ENCODE measurements at regions not wholly inside any gene's neighbourhood (a gene's known extent, or its start where the extent isn't known, plus 50 kb on each side); places are given as distances from the start of the nearest gene placed in this dataset.

GRCh38 chr6:166776571-166776970 lies 149.5 kb upstream of the RPS6KA2 start:
- no peak for TF ChIP-seq CTCF (IDR thresholded peaks at IDR 0.05; ENCODE audit: insufficient read depth, low read length, severe bottlenecking)
- H3K27me3 ChIP-seq (ENCODE audit: control insufficient read depth, insufficient read depth, low read length), result no peaks in the 10 kb centered on the region
- no peak overlapping the region for H3K4me3 ChIP-seq (ENCODE audit: low read depth, low read length)
- FAIRE-seq (peak; percentile 13), DNase-seq (ENCODE audit: low read depth) (no peak)
- no peaks in the 10 kb centered on the region for H3K36me3 ChIP-seq (ENCODE audit: control insufficient read depth, insufficient read depth, low read length)

- no peaks in the 10 kb centered on the region for H3K36me3 ChIP-seq (ENCODE audit: control insufficient read depth, insufficient read depth, low read length)
- no peak for TF ChIP-seq CTCF (IDR thresholded peaks at IDR 0.05; ENCODE audit: insufficient read depth, low read length, severe bottlenecking)
- FAIRE-seq, result no peak
- H3K27me3 ChIP-seq (ENCODE audit: control insufficient read depth, insufficient read depth, low read length), result no peaks in the 10 kb centered on the region
- DNase-seq (ENCODE audit: low read depth), result no peak
- no peak overlapping the region for H3K4me3 ChIP-seq (ENCODE audit: low read depth, low read length)
Measured at GRCh38 chr6:166775923-166776220, 148.8 kb upstream of the RPS6KA2 start.

GRCh38 chr6:166775180-166775922 lies 148.3 kb upstream of the RPS6KA2 start:
- TF ChIP-seq CTCF (IDR thresholded peaks at IDR 0.05; ENCODE audit: insufficient read depth, low read length, severe bottlenecking), result peak; percentile 79
- DNase-seq (ENCODE audit: low read depth) (peak; percentile 63), FAIRE-seq (peak; percentile 13)
- H3K36me3 ChIP-seq (ENCODE audit: control insufficient read depth, insufficient read depth, low read length), result no peaks in the 10 kb centered on the region
- no peaks in the 10 kb centered on the region for H3K27me3 ChIP-seq (ENCODE audit: control insufficient read depth, insufficient read depth, low read length)
- H3K4me3 ChIP-seq (ENCODE audit: low read depth, low read length), result no peak overlapping the region

- TF ChIP-seq CTCF (IDR thresholded peaks at IDR 0.05; ENCODE audit: insufficient read depth, low read length, severe bottlenecking), result no peak
- DNase-seq (ENCODE audit: low read depth) (no peak), FAIRE-seq (no peak)
Measured at GRCh38 chr6:166774770-166775169, 147.7 kb upstream of the RPS6KA2 start.

GRCh38 chr6:166774292-166774691 lies 147.2 kb upstream of the RPS6KA2 start:
- DNase-seq (ENCODE audit: low read depth) (no peak), FAIRE-seq (no peak)
- Histone ChIP-seq H3K4me3 (ENCODE audit: low read depth, low read length) (no peak overlapping the region), H3K36me3 (ENCODE audit: control insufficient read depth, insufficient read depth, low read length) (no peaks in the 10 kb centered on the region), H3K27me3 (ENCODE audit: control insufficient read depth, insufficient read depth, low read length) (no peaks in the 10 kb centered on the region)
- no peak for TF ChIP-seq CTCF (IDR thresholded peaks at IDR 0.05; ENCODE audit: insufficient read depth, low read length, severe bottlenecking)

More at GRCh38 chr6:166774770-166775169, 147.7 kb upstream of the RPS6KA2 start:
- H3K27me3 ChIP-seq (ENCODE audit: control insufficient read depth, insufficient read depth, low read length), result no peaks in the 10 kb centered on the region
- H3K4me3 ChIP-seq (ENCODE audit: low read depth, low read length), result no peak overlapping the region
- H3K36me3 ChIP-seq (ENCODE audit: control insufficient read depth, insufficient read depth, low read length), result no peaks in the 10 kb centered on the region

GRCh38 chr6:166772518-166772917 lies 145.5 kb upstream of the RPS6KA2 start:
- peak; percentile 23 for TF ChIP-seq CTCF (IDR thresholded peaks at IDR 0.05; ENCODE audit: insufficient read depth, low read length, severe bottlenecking)
- FAIRE-seq, result no peak
- Histone ChIP-seq H3K27me3 (ENCODE audit: control insufficient read depth, insufficient read depth, low read length) (peaks cover 2% of the 10 kb centered on the region), H3K36me3 (ENCODE audit: control insufficient read depth, insufficient read depth, low read length) (no peaks in the 10 kb centered on the region), H3K4me3 (ENCODE audit: low read depth, low read length) (no peak overlapping the region)
- no peak for DNase-seq (ENCODE audit: low read depth)
